ENCODE measurements at regions not wholly inside any gene's neighbourhood (a gene's known extent, or its start where the extent isn't known, plus 50 kb on each side); places are given as distances from the start of the nearest gene placed in this dataset.

- TF ChIP-seq, protein P1, sequence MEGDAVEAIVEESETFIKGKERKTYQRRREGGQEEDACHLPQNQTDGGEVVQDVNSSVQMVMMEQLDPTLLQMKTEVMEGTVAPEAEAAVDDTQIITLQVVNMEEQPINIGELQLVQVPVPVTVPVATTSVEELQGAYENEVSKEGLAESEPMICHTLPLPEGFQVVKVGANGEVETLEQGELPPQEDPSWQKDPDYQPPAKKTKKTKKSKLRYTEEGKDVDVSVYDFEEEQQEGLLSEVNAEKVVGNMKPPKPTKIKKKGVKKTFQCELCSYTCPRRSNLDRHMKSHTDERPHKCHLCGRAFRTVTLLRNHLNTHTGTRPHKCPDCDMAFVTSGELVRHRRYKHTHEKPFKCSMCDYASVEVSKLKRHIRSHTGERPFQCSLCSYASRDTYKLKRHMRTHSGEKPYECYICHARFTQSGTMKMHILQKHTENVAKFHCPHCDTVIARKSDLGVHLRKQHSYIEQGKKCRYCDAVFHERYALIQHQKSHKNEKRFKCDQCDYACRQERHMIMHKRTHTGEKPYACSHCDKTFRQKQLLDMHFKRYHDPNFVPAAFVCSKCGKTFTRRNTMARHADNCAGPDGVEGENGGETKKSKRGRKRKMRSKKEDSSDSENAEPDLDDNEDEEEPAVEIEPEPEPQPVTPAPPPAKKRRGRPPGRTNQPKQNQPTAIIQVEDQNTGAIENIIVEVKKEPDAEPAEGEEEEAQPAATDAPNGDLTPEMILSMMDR (conservative IDR thresholded peaks at IDR 0.05; ENCODE audit: low read length) = no peak
- TF ChIP-seq EZH2phosphoT487 (IDR thresholded peaks at IDR 0.05; ENCODE audit: borderline replicate concordance, low read depth, low read length) = no peak
Observed at GRCh38 chr15:47517737-47518136, 199.6 kb upstream of the SEMA6D start.

All from OCI-LY7 (cell line).